ENCODE measurements at regions not wholly inside any gene's neighbourhood (a gene's known extent, or its start where the extent isn't known, plus 50 kb on each side); places are given as distances from the start of the nearest gene placed in this dataset.

- no peak for DNase-seq
Measured at GRCh38 chr7:21251151-21251800, 176.6 kb upstream of the SP4 start.

DNA sequence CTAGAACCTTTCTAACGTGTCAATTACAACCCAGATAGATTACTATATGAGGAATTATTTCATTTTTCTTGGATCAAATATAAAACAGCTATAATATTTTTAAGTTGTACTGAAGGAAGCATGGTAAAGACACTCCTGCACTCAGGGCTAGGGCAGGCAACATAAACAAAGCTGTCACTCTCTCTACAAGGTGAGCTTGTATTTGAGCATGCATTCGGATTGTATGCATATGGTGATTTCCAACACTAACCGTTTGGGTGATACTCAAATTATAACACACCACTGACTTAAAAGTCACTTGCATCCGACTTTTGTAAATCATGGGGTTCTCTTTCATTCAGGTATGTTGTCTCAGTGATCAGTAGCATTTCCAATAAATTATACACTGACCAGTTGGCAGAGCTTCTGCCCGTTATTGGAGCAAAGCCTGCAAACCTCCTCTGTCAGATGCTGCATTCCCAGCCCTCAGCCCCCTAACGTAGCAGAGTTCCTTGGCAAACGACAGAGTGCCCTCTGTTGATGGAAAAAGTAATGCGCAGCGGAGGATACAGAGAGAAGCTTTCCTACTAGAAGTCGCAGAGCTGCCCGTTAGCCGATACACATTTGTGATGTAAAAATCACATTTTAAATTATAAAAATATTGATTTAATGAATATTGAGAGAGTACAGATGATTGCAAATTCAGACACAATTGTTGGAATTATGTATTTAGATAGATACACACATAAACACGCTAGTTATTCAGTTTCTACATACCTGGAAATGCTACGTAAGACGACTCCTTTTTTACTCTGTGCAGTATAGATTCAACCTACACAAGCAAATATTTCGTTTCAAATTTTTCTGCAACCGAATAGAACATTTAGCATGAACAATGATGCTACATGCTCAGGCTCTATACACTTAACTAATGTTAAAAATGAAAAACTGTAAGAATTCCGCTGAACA, 173.9 kb upstream of the SP4 start:
- peak; percentile 31 for DNase-seq

GRCh38 chr7:21256310-21256877, 171.5 kb upstream of the SP4 start:
- DNase-seq = peak; percentile 20

DNA sequence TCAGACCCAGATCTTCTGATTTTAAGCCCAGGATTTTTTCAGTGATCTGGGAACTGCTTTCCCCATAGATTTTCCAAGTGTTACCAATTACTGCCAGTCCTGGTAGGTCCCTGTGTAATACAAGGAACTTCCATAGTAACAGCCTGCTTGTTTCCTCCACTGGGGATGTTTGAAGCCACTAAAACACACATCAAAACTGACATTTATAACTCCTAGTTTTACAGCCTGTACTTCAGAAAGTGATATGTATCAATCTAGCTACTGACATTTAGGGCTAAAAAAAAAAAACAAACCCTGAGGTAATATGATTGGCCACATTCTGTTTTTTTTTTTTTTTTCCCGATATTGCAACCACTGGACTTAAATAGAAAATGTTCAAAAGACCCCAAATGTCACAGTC, 166.9 kb upstream of the SP4 start:
- no peak for DNase-seq

GRCh38 chr7:21261627-21262594, 166.0 kb upstream of the SP4 start:
- DNase-seq = no peak

DNA sequence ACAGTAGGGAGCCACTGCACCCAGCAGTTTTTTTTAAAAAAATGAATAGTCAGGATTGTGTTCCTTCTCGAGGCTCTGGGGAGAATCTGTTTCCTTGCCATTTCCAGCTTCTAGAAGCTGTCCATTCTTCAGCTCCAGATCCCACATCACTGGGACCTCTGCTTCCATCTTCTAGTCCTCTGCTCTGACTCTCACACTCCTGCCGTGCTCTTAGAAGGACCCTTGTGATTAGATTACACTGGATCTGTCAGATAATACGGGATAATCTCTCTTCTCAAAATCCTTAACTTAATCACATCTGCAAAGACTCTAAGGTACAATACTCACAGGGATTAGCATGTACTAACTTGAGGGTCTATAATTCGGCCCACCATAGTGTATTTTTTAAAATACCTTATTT, 158.9 kb upstream of the SP4 start:
- no peak for DNase-seq

DNA sequence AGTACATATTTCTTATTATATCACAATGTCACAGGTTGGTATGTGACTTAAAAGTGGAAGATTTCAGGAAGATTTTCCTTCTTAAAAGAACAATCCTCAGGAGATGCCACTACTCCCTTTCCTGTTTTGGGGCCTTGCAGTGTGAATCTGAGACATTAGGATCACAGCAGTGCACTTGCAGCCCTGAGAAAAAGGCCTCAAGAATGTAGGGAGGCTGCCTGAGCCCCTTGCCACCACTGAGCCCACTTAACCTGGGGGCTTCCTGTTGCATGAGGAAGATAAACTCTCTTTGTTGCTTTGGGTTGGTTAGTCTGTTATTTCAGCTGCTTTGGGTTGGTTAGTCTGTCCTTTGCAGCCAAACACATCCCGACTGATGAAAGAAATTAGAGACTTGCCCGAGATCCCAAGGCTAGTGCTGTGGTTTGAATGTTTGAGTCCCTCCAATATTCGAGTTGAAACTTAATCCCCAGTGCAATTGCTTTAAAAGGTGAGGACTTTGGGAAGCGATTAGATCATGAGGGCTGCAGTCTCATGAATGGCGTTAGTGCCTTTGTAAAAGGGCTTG, 151.3 kb upstream of the SP4 start:
- DNase-seq = no peak

GRCh38 chr7:21278944-21279343, 148.9 kb upstream of the SP4 start:
- no peak for DNase-seq

DNA sequence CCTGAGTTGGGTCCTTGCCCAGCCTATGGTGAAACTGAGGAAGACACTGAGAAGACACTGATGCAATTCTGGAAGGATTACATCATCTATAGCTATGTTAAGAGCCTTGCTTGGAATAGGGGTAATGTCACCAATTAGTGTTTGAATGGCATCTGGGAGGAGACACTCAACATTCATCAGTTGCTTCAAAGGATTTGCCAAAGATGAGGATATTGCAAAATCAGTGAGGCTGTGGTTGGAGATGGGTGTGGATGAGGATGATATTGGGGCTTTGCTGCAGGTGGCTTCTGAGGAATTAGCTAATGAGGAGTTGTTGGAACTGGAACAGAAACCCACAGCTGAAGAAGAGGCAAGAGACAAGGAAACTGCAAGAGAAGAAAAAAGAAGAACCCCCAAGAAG, 146.7 kb upstream of the SP4 start:
- DNase-seq = no peak

- DNase-seq = no peak
Measured at GRCh38 chr7:21293771-21294170, 134.1 kb upstream of the SP4 start.

- no peak for DNase-seq
Measured at GRCh38 chr7:21299766-21300165, 128.1 kb upstream of the SP4 start.

- no peak for DNase-seq
Measured at GRCh38 chr7:21300692-21301091, 127.2 kb upstream of the SP4 start.

DNA sequence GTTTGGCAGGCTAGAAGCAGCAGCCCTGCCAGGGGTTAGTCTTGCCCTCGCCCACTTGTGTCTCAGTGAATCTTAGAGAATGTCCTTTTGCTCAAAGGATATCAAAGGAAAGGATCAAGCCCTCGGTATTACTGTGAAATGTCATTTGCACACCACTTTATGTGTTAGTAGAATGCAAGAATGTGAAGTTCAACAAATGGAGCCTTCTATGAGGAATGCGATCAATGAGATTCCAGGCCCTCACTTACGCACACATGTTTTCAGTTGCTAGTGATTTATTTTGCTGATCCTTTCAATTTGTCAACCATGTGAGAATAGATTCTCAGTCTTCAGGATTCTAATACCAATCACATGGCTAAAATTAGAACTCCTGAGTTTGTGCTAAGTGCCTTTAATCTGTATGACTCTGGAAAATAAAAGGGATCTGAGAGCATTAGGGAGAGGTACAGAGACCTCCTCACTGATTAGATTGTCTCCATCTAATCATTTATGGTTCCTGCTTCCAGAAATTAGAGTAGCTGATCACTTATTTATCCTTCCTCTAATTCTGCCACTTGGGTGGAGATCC, 123.0 kb upstream of the SP4 start:
- no peak for DNase-seq

DNA sequence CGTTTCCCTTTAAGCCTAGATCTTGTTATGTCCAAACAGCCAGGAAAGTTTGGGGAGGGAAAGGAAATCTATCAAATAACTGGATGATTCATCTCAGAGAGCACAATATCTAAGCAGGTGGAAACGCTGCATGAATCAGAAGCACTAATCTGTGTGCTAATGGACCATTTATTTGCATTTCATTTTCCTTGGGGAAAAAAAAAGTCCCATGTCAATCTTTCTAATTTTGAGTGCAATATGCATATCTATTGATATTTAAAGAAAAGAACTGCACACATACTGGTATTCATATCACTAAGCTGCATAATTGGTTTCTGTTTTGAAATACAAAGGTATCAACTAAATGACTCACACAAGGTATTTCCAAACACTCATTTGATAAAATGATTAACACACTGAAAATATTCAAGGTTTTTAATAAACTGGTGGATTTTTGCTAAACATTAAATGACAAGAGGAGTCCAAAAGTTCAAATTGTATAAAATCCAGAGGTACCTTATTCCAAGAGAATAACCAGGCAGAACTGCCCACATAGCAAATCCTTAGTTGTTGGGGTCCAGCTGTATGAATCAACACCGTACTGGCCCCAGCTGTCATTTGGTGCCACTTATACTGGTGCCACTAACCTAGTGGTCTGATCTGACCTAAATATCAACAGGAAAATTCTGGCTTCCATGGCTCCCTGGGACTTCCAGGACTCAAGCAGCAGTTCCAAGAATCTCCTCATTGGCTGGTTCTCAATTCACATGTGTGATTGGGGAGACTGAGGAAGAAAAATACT, 122.2 kb upstream of the SP4 start:
- DNase-seq = no peak

DNA sequence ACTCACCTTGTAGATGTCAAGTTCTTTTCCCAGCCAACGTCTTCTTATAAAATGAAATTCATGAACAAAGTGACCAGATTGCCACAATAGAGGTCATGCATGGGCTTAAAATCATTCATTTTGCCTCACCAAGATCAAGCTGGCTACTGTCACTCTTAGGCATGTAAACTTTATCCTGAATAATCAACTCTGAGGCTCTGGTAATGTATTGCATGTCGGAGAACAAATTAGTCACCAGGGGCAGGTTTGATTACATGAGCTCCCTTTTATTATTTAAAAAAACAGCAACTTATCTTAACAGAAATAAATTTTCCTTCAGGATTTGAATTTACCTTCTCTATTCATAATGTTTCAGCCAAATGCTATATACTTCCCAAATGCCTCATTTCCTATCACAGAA, 112.9 kb upstream of the SP4 start:
- DNase-seq = peak; percentile 45

- peak; percentile 59 for DNase-seq
Measured at GRCh38 chr7:21317966-21318915, 109.6 kb upstream of the SP4 start.

DNA sequence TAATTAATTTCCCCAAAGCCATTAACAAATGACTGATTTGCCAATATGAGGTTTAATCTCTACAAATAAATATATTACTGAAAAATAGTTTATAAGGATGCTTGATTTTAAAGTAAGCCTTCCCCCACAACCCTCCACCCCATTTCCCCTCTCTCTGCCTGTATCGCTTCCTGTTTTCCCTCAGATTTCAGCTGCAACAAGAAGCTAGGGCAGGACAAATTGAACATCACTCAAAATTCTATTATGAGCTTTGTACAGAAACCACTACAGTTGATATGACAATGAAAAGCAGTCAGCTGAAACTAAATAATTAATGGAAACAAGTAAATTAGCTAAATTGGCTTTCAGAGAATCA, 109.0 kb upstream of the SP4 start:
- no peak for DNase-seq

GRCh38 chr7:21326241-21326640, 101.6 kb upstream of the SP4 start:
- DNase-seq = no peak

DNA sequence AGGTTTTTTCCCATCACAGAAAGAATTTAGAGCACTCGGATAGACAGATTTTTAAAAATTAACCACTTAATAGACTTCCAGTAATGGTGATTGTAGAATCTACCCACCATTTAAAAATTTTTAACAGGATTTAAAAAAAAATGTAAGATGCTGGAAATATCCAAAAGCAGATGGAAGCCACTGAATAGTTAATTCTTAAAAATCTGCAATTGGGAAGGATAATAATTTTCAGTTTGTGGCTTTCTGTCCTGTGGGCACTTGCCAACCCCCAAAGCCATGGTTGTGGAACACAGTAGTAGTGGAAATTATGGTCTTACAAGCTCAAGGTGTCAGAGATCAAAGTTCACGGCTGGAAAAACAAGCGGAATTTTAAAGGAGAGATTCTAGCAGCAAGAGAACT, 101.0 kb upstream of the SP4 start:
- DNase-seq = no peak

Measured in HCEC 1CT (cell line).